ENCODE measurements at regions not wholly inside any gene's neighbourhood (a gene's known extent, or its start where the extent isn't known, plus 50 kb on each side); places are given as distances from the start of the nearest gene placed in this dataset.

DNA sequence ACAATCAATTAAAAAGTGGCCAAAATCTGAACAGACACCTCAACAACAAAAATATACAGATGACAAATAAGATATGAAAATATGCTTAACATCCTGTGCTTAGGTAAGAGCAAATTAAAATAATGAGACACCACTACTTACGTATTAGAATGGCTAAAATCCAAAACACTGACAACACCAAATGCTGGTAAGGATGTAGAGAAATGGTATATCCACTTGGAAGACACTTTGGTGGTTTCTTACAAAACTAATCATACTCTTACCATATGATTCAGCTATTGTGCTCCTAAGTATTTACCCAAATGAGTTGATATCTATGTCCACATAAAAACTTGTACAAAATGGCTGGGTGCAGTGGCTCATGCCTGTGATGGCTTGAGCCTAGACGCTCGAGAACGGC, 51.7 kb upstream of the ZNF599 start:
- no peak for TF ChIP-seq CTCF (IDR thresholded peaks at IDR 0.05)
- no peak for TF ChIP-seq POLR2AphosphoS5 (IDR thresholded peaks at IDR 0.05)
